ENCODE measurements at regions not wholly inside any gene's neighbourhood (a gene's known extent, or its start where the extent isn't known, plus 50 kb on each side); places are given as distances from the start of the nearest gene placed in this dataset.
A peak's percentile ranks its signal among the peaks of the same experiment; 100 is the strongest.

- DNase-seq = peak; percentile 9
These were observed 95.6 kb upstream of the LHCGR start for GRCh38 chr2:48851161-48851560.

GRCh38 chr2:48849770-48850169, 94.2 kb upstream of the LHCGR start:
- DNase-seq = no peak

GRCh38 chr2:48845684-48846083, 90.2 kb upstream of the LHCGR start:
- DNase-seq = peak; percentile 13

- DNase-seq = peak; percentile 80
These were observed 89.1 kb upstream of the LHCGR start for GRCh38 chr2:48844417-48845155.

GRCh38 chr2:48841126-48841525, 85.6 kb upstream of the LHCGR start:
- no peak for DNase-seq

- DNase-seq = no peak
These were observed 82.5 kb upstream of the LHCGR start for GRCh38 chr2:48838029-48838428.

- DNase-seq = no peak
These were observed 74.0 kb upstream of the LHCGR start for GRCh38 chr2:48829569-48829968.

- DNase-seq = no peak
These were observed 73.5 kb upstream of the LHCGR start for GRCh38 chr2:48829036-48829435.

GRCh38 chr2:48826986-48827385, 71.5 kb upstream of the LHCGR start:
- DNase-seq = no peak

GRCh38 chr2:48824116-48824515, 68.6 kb upstream of the LHCGR start:
- DNase-seq = no peak

GRCh38 chr2:48819206-48819735, 63.7 kb upstream of the LHCGR start:
- no peak for DNase-seq

- no peak for DNase-seq
These were observed 61.8 kb upstream of the LHCGR start for GRCh38 chr2:48817355-48817754.

- DNase-seq = no peak
These were observed 56.9 kb upstream of the LHCGR start for GRCh38 chr2:48812416-48812815.

GRCh38 chr2:48808311-48808710, 52.8 kb upstream of the LHCGR start:
- DNase-seq = no peak

All from OCI-M1 (cell line).